Gastroesophageal sphincter (tissue), 4 donors: ENCODE measurements at regions not wholly inside any gene's neighbourhood (a gene's known extent, or its start where the extent isn't known, plus 50 kb on each side); places are given as distances from the start of the nearest gene placed in this dataset.

Experiments used
- ATAC-seq: fragments of 150-250 bp; one replicate; pipeline ENCODE4 v1.9.1; 2016; ENCODE audit warnings: mild to moderate bottlenecking, moderate library complexity
- H3K27ac ChIP-seq, 4 donors: fragments of 200-600 bp; sonication (generic) in 3 of 4; 1 replicate in 3 of 4; 2 replicates in 1 of 4; pipeline ENCODE4 v1.5.1; 2016 to 2019
- H3K27me3 ChIP-seq: fragments of 200-600 bp; sonication (generic); one replicate; pipeline ENCODE4 v1.5.1; 2019
- H3K36me3 ChIP-seq, 2 donors: fragments of 200-600 bp; sonication (generic); one replicate each; pipeline ENCODE4 v1.5.1; 2019; ENCODE audit warnings: control low read depth in 1 of 2
- H3K4me1 ChIP-seq, 3 donors: fragments of 200-600 bp; sonication (generic); 1 replicate in 2 of 3; 2 replicates in 1 of 3; pipeline ENCODE4 v1.5.1; 2016 to 2019; ENCODE audit warnings: control low read depth in 2 of 3
- H3K4me3 ChIP-seq, 2 donors: fragments of 200-600 bp; sonication (generic); one replicate each; pipeline ENCODE4 v1.5.1; 2019; ENCODE audit warnings: mild to moderate bottlenecking in 1 of 2, moderate library complexity in 1 of 2
- H3K9me3 ChIP-seq, 3 donors: fragments of 200-600 bp; sonication (generic); one replicate each; pipeline ENCODE4 v1.5.1; 2017 to 2019; ENCODE audit warnings: control low read depth in 2 of 3
- EP300 ChIP-seq: sonication (generic); formaldehyde crosslinking; IDR thresholded peaks from one replicate; pipeline ENCODE4 v1.6.1; 2017; ENCODE audit warnings: antibody characterized with exemption, mild to moderate bottlenecking
- POLR2A ChIP-seq, 2 donors: fragments of 450-650 bp; IDR thresholded peaks; one replicate each; pipeline ENCODE4 v1.6.1; 2017; ENCODE audit warnings: antibody characterized with exemption in 2 of 2, mild to moderate bottlenecking in 2 of 2, moderate library complexity in 1 of 2
- POLR2AphosphoS5 ChIP-seq: sonication (generic); formaldehyde crosslinking; IDR thresholded peaks from one replicate; pipeline ENCODE4 v1.6.1; 2017; ENCODE audit warnings: antibody characterized with exemption
- WGBS, 2 donors: methylation state at CpG; one replicate each; pipeline ENCODE4 v1.1.5; 2018; ENCODE audit warnings: low coverage in 1 of 2; 5-methylcytosine and 5-hydroxymethylcytosine counted together
- TF ChIP-seq, protein P1 (sequence below), 4 experiments: fragments of 200-600 bp in 2 of 4; fragments of 450-650 bp in 2 of 4; sonication (generic) in 1 of 4; IDR thresholded peaks; one replicate each; pipeline ENCODE4 v1.5.1; 2017 to 2019; ENCODE audit warnings: antibody characterized with exemption in 4 of 4, mild to moderate bottlenecking in 2 of 4, moderate library complexity in 2 of 4

DNA sequence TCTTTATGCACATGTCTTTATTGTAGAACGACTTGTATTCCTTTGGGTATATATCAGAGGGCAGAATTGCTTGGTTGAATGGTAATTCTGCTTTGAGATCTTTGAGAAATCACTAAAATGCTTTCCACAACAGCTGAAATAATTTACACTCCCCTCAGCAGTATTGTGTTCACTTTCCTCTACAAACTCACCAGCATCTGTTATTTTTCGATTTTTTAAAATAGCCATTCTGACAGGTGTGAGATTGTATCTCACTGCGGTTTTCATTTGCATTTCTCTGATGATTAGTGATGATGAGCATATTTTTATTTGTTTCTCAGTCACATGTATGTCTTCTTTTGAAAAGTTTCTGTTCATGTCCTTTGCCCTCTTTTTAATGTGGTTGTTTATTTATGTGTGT lies 459.8 kb downstream of the PABPC4L start:
- Histone ChIP-seq H3K27me3 (no peaks in the 10 kb centered on the region), H3K4me3 (no peak overlapping the region), H3K27ac (no peak overlapping the region), H3K9me3 (no peaks in the 10 kb centered on the region), H3K4me1 (no peaks in the 10 kb centered on the region), H3K36me3 (no peaks in the 10 kb centered on the region)
- WGBS, 2 donors = 93 to 97% methylated on average over 3 of the region's 3 CpGs
- no peak for ATAC-seq
- TF ChIP-seq EP300 = no peak
- no peak for TF ChIP-seq POLR2AphosphoS5
- TF ChIP-seq POLR2A (IDR thresholded peaks at IDR 0.05) = no peak
- TF ChIP-seq, protein P1, sequence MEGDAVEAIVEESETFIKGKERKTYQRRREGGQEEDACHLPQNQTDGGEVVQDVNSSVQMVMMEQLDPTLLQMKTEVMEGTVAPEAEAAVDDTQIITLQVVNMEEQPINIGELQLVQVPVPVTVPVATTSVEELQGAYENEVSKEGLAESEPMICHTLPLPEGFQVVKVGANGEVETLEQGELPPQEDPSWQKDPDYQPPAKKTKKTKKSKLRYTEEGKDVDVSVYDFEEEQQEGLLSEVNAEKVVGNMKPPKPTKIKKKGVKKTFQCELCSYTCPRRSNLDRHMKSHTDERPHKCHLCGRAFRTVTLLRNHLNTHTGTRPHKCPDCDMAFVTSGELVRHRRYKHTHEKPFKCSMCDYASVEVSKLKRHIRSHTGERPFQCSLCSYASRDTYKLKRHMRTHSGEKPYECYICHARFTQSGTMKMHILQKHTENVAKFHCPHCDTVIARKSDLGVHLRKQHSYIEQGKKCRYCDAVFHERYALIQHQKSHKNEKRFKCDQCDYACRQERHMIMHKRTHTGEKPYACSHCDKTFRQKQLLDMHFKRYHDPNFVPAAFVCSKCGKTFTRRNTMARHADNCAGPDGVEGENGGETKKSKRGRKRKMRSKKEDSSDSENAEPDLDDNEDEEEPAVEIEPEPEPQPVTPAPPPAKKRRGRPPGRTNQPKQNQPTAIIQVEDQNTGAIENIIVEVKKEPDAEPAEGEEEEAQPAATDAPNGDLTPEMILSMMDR (IDR thresholded peaks at IDR 0.05) = no peak

DNA sequence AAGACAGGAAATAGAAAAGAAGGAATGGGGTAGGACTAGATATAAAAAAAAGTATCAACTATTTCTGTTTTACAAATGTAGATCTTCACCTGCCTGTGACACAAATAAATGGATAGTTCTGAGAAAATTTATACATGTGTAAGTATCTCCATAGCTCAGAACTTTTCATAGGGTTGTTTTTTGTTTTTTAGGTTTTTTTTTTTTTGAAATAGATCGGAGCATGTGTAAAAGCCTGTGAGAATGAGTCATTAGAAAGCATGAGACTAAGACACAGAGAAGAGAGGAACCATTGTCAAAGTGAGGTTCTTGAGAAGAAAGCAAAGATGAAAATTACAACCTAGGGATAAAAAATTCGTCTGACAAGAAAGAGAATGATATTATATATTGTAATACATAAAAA lies 481.6 kb downstream of the PABPC4L start:
- TF ChIP-seq EP300 = no peak
- TF ChIP-seq POLR2A (IDR thresholded peaks at IDR 0.05) = no peak
- TF ChIP-seq, protein P1 (IDR thresholded peaks at IDR 0.05) = no peak
- TF ChIP-seq POLR2AphosphoS5 = no peak
- WGBS, 2 donors = 62 to 67% methylated on average over 1 to 2 of the region's 2 CpGs
- Histone ChIP-seq H3K27me3 (no peaks in the 10 kb centered on the region), H3K9me3 (no peaks in the 10 kb centered on the region), H3K27ac (no peak overlapping the region), H3K4me1 (no peaks in the 10 kb centered on the region), H3K4me3 (no peak overlapping the region), H3K36me3 (no peaks in the 10 kb centered on the region)
- ATAC-seq = no peak

DNA sequence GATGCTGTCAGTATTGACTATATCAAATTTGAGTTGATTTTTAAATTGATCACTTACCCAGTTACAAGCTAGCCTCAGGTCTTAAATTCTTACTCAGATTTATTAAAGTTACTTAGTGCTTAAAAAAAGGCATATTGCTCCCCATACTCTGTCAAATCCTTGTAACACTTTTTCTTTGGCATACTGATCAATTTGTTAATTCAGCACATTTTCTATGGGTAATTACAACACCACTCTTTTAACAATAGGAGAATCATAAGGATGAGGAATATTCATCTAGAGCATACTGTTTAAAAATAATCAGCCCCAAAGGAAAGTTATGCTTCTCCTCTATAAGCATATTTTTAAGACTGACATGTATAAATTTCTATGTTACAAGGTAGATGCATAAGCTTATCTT lies 482.5 kb downstream of the PABPC4L start:
- Histone ChIP-seq H3K4me3 (no peak overlapping the region), H3K9me3 (no peaks in the 10 kb centered on the region), H3K27me3 (no peaks in the 10 kb centered on the region), H3K27ac (no peak overlapping the region), H3K4me1 (no peaks in the 10 kb centered on the region), H3K36me3 (no peaks in the 10 kb centered on the region)
- TF ChIP-seq, protein P1 (IDR thresholded peaks at IDR 0.05) = no peak
- TF ChIP-seq EP300 (no peak), POLR2AphosphoS5 (no peak), POLR2A (IDR thresholded peaks at IDR 0.05) (no peak)
- no peak for ATAC-seq

DNA sequence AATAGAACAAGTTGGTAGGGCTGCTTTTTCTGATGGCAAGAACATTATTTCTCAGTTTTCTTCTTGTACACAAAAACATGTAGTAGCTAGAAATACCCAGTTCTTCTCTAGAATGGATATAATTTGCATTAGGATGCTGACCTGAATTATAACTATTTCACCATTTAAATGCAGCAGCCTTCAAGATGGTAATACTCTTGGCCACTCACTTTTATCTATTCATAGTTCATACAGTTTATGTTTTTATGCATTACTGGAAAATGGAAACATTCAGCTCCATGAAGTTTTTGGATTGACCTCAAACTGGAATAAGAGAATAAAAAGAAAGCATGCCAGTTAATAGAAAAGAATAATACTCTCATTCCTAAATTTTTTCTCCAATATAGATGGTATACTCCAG lies 487.4 kb downstream of the PABPC4L start:
- no peaks in the 10 kb centered on the region for H3K27me3 ChIP-seq
- no peak overlapping the region for H3K27ac ChIP-seq
- ATAC-seq = no peak
- H3K4me1 ChIP-seq = no peaks in the 10 kb centered on the region
- H3K36me3 ChIP-seq = no peaks in the 10 kb centered on the region
- H3K9me3 ChIP-seq = no peaks in the 10 kb centered on the region
- no peak overlapping the region for H3K4me3 ChIP-seq
- TF ChIP-seq, protein P1 (IDR thresholded peaks at IDR 0.05) = no peak
- TF ChIP-seq EP300 = no peak
- no peak for TF ChIP-seq POLR2AphosphoS5

DNA sequence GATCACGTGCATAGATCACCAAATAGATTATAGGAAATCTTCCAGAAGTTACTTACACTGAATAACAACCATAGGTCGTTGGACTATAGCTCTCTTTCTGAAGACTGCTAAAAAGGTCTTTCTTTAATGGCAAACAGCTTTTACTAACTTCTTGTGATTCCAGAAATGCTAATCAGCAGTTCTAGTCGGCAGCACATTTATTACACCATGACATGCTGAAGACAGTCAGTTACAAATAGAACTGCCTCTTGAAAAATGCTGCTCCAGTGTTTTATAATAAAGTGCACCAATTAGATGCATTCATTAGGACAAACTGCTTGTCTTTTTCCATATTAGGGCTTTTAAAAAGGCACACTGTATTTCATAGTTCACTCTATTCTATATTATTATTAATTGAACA lies 488.2 kb downstream of the PABPC4L start:
- Histone ChIP-seq H3K9me3 (no peaks in the 10 kb centered on the region), H3K36me3 (no peaks in the 10 kb centered on the region), H3K4me1 (no peaks in the 10 kb centered on the region), H3K4me3 (no peak overlapping the region), H3K27me3 (no peaks in the 10 kb centered on the region), H3K27ac (no peak overlapping the region)
- WGBS, 2 donors = 49 to 53% methylated on average over 2 to 3 of the region's 3 CpGs
- TF ChIP-seq EP300 = no peak
- TF ChIP-seq POLR2A (IDR thresholded peaks at IDR 0.05) = no peak
- TF ChIP-seq, protein P1 (IDR thresholded peaks at IDR 0.05) = no peak
- TF ChIP-seq POLR2AphosphoS5 = no peak
- no peak for ATAC-seq
